ENCODE measurements at regions not wholly inside any gene's neighbourhood (a gene's known extent, or its start where the extent isn't known, plus 50 kb on each side); places are given as distances from the start of the nearest gene placed in this dataset.

DNA sequence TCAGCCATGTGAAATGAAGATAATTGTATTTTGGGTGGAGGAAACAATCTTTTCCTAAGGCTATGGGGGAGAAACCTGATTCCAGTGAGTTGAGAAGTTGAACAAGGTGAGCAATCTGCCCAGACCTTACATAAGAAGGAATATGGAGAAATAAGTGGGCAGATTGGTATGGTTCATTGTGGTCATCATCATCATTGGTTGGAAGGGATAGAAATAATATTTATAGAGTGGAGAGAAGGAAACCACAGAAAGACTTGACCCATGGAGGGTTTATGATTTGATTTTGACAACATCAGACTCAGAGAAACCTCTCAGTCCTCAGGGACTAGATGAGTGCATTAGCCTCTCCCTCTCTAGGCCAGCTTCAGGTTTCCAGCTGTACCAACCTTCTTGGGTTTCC, 177.9 kb upstream of the NEIL3 start:
- no peaks in the 10 kb centered on the region for H3K4me1 Mint-ChIP-seq (ENCODE audit: low read depth)
- no peak overlapping the region for H3K27ac Mint-ChIP-seq
- intact Hi-C loops (cut with micrococcal nuclease), result no loop called here
- CTCF ChIA-PET, result interaction anchor here (0.6 kb wide), 1 partner anchor 117 kb away, joined by 4 read pairs; no protein-coding TSS in a partner anchor
- peaks cover 4% of the 10 kb centered on the region for H3K27me3 Mint-ChIP-seq (ENCODE audit: low read depth)
- H3K4me3 Mint-ChIP-seq, result no peak overlapping the region
- peaks cover 15% of the 10 kb centered on the region for H3K9me3 Mint-ChIP-seq
- peaks cover 2% of the 10 kb centered on the region for H3K36me3 Mint-ChIP-seq (ENCODE audit: low read depth)
- DNase-seq, result no peak

DNA sequence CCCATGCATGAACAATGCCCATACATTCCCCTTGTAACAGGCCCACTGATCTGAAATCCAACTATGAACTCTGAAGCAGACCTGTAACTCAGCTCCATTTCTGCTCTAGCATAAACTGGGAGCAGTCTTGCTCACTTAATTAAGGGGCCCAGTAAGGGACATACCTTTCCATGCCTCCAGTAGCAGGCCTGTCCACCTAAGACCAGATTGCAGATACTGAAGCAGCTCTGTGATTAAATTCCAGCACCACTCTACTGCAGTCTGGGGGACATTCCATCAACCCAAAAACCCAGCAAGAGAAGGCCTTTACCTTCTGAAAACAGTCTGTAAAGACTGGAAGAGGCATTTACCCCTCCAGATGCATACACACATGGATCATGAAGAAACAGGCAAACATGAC, 162.0 kb upstream of the NEIL3 start:
- H3K27me3 Mint-ChIP-seq (ENCODE audit: low read depth), result peaks cover 1% of the 10 kb centered on the region
- H3K4me3 Mint-ChIP-seq, result no peak overlapping the region
- H3K9me3 Mint-ChIP-seq, result peaks cover 4% of the 10 kb centered on the region
- H3K4me1 Mint-ChIP-seq (ENCODE audit: low read depth), result no peaks in the 10 kb centered on the region
- intact Hi-C loops (cut with micrococcal nuclease), result no loop called here
- no peak for DNase-seq
- H3K36me3 Mint-ChIP-seq (ENCODE audit: low read depth), result no peaks in the 10 kb centered on the region
- CTCF ChIA-PET, result interaction anchor here (0.7 kb wide), 1 partner anchor 191 kb away, joined by 3 read pairs; no protein-coding TSS in a partner anchor
- H3K27ac Mint-ChIP-seq, result no peak overlapping the region

DNA sequence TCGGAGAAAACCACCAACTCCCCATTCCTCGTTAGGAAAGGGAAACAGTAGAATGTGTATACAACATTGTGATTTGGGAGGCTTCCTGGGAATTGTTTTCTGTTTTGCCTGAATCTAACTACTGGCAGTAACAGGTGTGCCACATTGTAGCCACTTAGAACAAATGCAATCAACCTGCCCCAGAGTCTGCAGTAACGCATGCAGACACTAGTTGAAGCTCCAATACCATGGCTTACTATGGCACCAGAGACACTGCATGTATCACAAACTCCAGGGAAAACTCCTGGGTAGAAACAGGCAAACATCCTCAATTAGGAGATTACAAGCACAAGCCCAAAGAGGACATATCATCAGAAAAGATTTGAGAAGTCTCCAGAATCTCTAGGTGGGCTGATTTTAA, 154.2 kb upstream of the NEIL3 start:
- no peaks in the 10 kb centered on the region for H3K9me3 Mint-ChIP-seq
- CTCF ChIA-PET, result no interaction called here
- H3K4me1 Mint-ChIP-seq (ENCODE audit: low read depth), result no peaks in the 10 kb centered on the region
- H3K27ac Mint-ChIP-seq, result no peak overlapping the region
- no peaks in the 10 kb centered on the region for H3K27me3 Mint-ChIP-seq (ENCODE audit: low read depth)
- no peaks in the 10 kb centered on the region for H3K36me3 Mint-ChIP-seq (ENCODE audit: low read depth)
- intact Hi-C loops (cut with micrococcal nuclease), result no loop called here
- H3K4me3 Mint-ChIP-seq, result no peak overlapping the region
- no peak for DNase-seq

DNA sequence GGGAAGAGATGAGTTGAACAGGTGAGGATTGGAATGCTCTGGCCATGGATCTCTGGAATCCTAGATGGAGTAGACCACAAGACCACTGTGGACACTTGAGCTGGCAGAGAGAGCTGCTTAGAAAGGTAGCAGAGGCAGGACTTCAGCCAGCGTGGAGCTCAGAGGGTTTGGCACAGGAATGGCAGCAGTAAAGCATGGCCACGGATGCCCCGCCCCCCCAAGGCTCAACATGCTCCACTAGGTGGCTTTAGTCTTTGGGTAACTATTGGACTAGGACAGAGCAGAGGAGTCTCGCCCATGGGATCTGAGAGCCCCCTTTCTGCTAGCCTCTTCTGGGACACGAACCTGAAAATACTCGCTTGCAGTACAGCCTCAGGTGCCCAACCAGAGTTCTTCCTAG, 150.1 kb upstream of the NEIL3 start:
- Mint-ChIP-seq H3K4me3 (no peak overlapping the region), H3K36me3 (ENCODE audit: low read depth) (no peaks in the 10 kb centered on the region), H3K27me3 (ENCODE audit: low read depth) (no peaks in the 10 kb centered on the region), H3K27ac (no peak overlapping the region), H3K9me3 (no peaks in the 10 kb centered on the region), H3K4me1 (ENCODE audit: low read depth) (no peaks in the 10 kb centered on the region)
- intact Hi-C loops (cut with micrococcal nuclease), result no loop called here
- CTCF ChIA-PET, result no interaction called here
- no peak for DNase-seq

DNA sequence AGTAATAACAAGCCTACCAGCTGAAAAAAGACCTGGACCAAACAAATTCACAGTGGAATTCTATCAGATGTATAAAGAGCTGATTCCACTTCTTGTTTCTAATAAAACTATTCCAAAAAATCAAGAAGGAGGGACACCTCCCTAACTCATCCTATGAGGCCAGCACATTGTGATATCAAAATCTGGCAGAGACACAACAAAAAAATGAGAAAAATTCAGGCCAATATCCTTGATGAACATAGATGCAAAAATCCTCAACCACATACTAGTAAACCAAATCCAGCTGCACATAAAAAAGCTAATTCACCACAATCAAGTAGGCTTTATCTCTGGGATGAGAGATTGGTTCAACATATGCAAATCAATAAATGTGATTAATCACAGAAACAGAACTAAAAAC, 147.9 kb upstream of the NEIL3 start:
- DNase-seq, result no peak
- Mint-ChIP-seq H3K27ac (no peak overlapping the region), H3K9me3 (no peaks in the 10 kb centered on the region), H3K36me3 (ENCODE audit: low read depth) (no peaks in the 10 kb centered on the region), H3K4me3 (no peak overlapping the region), H3K4me1 (ENCODE audit: low read depth) (no peaks in the 10 kb centered on the region), H3K27me3 (ENCODE audit: low read depth) (no peaks in the 10 kb centered on the region)
- CTCF ChIA-PET, result interaction anchor here (0.9 kb wide), 1 partner anchor 114 kb away, joined by 3 read pairs; no protein-coding TSS in a partner anchor
- intact Hi-C loops (cut with micrococcal nuclease), result no loop called here

DNA sequence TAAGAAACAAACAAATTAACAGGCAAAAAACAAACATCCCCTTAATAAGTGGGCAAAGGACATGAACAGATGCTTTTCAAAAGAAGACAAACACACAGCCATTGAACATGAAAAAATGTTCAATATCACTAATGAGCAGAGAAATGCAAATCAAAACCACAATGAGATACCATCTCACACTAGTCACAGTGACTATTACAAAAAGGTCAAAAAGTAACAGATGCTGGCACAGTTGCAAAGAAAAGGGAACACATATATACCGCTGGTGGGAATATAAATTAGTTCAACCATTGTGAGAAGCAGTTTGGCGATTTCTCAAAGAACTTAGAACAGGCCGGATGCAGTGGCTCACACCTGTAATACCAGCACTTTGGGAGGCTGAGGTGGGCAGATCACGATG, 146.1 kb upstream of the NEIL3 start:
- Mint-ChIP-seq H3K4me3 (no peak overlapping the region), H3K27me3 (ENCODE audit: low read depth) (no peaks in the 10 kb centered on the region), H3K9me3 (no peaks in the 10 kb centered on the region), H3K27ac (no peak overlapping the region), H3K36me3 (ENCODE audit: low read depth) (no peaks in the 10 kb centered on the region), H3K4me1 (ENCODE audit: low read depth) (no peaks in the 10 kb centered on the region)
- intact Hi-C loops (cut with micrococcal nuclease), result no loop called here
- no peak for DNase-seq
- CTCF ChIA-PET, result no interaction called here

DNA sequence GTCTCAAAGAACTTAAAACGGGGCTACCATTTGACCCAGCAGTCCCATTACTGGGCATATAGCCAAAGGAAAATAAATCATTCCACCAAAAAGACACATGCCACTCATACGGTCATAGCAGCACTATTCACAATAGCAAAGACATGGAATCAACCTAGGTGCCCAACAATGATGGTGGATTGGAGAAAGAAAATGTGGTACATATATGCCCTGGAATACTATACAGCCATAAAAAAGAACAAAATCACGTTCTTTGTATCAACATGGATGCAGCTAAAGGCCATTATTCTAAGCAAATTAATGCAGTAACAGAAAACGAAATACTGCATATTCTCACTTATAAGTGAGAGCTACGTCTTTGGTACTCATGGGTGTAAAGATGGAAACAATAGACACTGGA, 138.1 kb upstream of the NEIL3 start:
- CTCF ChIA-PET, result no interaction called here
- Mint-ChIP-seq H3K27me3 (ENCODE audit: low read depth) (no peaks in the 10 kb centered on the region), H3K4me1 (ENCODE audit: low read depth) (no peaks in the 10 kb centered on the region), H3K4me3 (no peak overlapping the region), H3K27ac (no peak overlapping the region), H3K9me3 (peaks cover 6% of the 10 kb centered on the region), H3K36me3 (ENCODE audit: low read depth) (no peaks in the 10 kb centered on the region)
- intact Hi-C loops (cut with micrococcal nuclease), result no loop called here
- no peak for DNase-seq

DNA sequence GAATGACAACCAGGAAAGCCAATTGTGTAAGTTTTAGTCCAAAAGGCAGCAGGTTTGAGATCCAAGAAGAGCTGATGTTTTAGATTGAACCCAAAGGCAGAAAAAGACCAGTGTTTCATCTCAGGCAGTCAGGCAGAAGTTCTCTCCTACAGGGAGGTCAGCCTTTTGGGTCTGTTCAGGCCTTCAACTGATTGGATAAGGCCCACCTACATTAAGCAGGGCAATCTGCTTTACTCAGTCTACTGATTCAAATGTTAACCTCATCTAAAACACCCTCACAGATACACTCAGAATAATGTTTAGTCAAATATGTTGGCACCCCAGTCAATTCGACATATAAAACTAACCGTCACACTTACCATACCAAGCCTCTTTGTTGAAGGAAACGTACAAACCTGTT, 134.2 kb upstream of the NEIL3 start:
- Mint-ChIP-seq H3K27me3 (ENCODE audit: low read depth) (no peaks in the 10 kb centered on the region), H3K9me3 (peaks cover 6% of the 10 kb centered on the region), H3K4me3 (no peak overlapping the region), H3K36me3 (ENCODE audit: low read depth) (no peaks in the 10 kb centered on the region), H3K4me1 (ENCODE audit: low read depth) (no peaks in the 10 kb centered on the region), H3K27ac (no peak overlapping the region)
- no peak for DNase-seq
- intact Hi-C loops (cut with micrococcal nuclease), result no loop called here
- CTCF ChIA-PET, result no interaction called here

DNA sequence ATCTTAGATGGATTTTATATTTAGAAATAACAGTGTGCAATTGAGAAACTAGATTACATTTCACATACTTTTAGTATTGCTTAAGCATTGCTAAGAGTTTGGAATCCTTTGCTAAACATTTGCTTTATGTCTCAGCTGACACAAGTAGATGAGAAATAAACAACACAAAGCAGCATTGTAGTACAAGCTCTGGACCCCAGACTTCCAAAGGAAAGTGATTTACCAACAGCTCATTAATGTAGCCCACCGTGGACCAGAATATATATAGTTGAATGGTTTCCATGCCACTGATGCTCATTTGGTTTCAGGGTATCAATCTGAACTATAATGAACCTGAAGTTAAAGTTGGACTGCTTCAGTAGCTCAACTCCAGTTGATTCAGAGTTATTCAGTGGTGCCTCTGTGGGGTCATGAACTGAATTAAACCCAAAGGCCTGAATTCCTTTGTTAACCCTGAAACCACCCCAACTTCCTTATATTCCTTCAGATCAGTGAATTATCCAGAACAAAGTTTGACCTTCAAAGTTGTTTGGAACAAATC, 132.1 kb upstream of the NEIL3 start:
- DNase-seq, result no peak
- Mint-ChIP-seq H3K27ac (no peak overlapping the region), H3K4me3 (no peak overlapping the region), H3K27me3 (ENCODE audit: low read depth) (no peaks in the 10 kb centered on the region), H3K9me3 (no peaks in the 10 kb centered on the region), H3K4me1 (ENCODE audit: low read depth) (no peaks in the 10 kb centered on the region), H3K36me3 (ENCODE audit: low read depth) (no peaks in the 10 kb centered on the region)
- intact Hi-C loops (cut with micrococcal nuclease), result no loop called here
- CTCF ChIA-PET, result no interaction called here

DNA sequence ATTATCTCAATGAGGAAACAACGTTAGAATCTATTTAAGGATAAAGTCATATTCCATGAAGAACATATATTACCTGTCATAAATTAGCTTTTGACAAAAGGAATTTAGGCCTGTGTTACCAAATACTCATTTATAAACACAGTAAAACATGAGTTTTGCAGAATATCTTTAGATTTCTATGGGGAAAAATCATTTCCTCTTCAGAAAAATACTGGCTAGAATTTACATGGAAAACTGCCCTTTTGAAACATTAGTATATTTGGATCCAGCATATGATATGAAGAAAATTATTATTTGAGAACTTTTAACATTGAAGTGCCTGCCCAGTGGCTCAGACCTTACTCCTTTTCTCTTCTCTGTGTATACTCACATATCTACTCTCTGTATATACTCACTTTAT, 131.4 kb upstream of the NEIL3 start:
- no peaks in the 10 kb centered on the region for H3K27me3 Mint-ChIP-seq (ENCODE audit: low read depth)
- H3K4me1 Mint-ChIP-seq (ENCODE audit: low read depth), result no peaks in the 10 kb centered on the region
- intact Hi-C loops (cut with micrococcal nuclease), result no loop called here
- H3K4me3 Mint-ChIP-seq, result no peak overlapping the region
- no peaks in the 10 kb centered on the region for H3K36me3 Mint-ChIP-seq (ENCODE audit: low read depth)
- CTCF ChIA-PET, result no interaction called here
- H3K27ac Mint-ChIP-seq, result no peak overlapping the region
- no peak for DNase-seq
- no peaks in the 10 kb centered on the region for H3K9me3 Mint-ChIP-seq

DNA sequence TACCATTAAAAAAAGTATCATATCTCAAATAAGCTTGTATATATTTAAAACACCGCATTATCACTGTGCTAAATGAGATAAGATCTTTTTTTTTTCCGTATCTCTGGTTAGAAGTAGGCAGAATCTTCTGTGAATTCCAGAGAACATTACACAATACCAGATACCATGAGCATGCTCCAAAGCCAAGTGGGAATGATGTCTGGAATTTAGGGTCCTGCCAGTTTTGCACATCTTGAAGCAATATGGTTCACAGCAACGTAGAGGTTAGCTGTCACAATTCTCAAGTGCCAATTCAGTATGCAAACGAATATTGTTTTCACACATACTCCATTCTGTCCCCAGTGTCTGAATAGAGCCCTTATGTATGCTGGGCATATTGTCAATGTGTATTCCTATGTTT, 127.5 kb upstream of the NEIL3 start:
- no peak overlapping the region for H3K4me3 Mint-ChIP-seq
- no peaks in the 10 kb centered on the region for H3K4me1 Mint-ChIP-seq (ENCODE audit: low read depth)
- no peaks in the 10 kb centered on the region for H3K27me3 Mint-ChIP-seq (ENCODE audit: low read depth)
- H3K27ac Mint-ChIP-seq, result no peak overlapping the region
- no peaks in the 10 kb centered on the region for H3K36me3 Mint-ChIP-seq (ENCODE audit: low read depth)
- no peak for DNase-seq
- intact Hi-C loops (cut with micrococcal nuclease), result no loop called here
- H3K9me3 Mint-ChIP-seq, result no peaks in the 10 kb centered on the region
- CTCF ChIA-PET, result no interaction called here

DNA sequence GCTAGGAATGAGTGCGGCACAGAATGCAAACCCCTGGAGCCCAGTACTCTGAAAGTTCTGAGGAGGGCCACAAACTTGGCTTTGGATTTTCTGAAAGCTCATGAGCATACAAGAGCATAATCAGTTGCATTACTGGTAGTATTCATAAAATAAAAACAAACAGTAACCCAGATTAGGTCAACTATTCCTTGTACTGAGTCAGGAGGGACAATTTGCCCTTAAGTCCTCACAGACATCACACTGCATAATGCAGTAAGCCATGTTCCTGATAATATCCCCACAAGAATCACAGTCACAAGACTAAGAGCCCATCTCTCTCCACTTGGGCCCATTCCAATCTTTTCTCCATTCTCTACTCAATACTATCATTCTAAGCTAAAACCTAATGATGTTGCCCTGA, 126.9 kb upstream of the NEIL3 start:
- Mint-ChIP-seq H3K4me3 (no peak overlapping the region), H3K27me3 (ENCODE audit: low read depth) (no peaks in the 10 kb centered on the region), H3K27ac (no peak overlapping the region), H3K9me3 (no peaks in the 10 kb centered on the region), H3K36me3 (ENCODE audit: low read depth) (no peaks in the 10 kb centered on the region), H3K4me1 (ENCODE audit: low read depth) (no peaks in the 10 kb centered on the region)
- CTCF ChIA-PET, result interaction anchor here (1.0 kb wide), 1 partner anchor 9 kb away, joined by 4 read pairs; no protein-coding TSS in a partner anchor
- DNase-seq, result no peak
- intact Hi-C loops (cut with micrococcal nuclease), result no loop called here

DNA sequence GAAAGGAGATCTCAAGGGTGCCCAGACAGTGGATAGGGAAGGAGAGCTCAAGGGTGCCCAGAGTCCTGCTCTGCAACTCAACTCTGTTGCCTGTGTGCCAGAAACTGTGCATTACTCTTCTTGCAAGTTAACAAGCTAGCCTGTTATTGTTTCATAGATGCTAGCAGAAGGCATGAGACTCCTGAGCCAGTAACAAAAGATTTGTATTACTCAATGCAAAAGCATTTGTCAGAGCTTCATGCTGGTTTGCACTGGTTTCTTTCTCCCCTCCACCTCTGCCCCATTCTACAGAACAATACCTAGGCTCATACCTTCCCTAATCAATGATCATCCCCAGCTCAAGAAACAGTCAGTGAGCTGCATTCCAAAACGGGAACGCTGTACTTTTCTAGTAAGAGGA, 124.5 kb upstream of the NEIL3 start:
- no peak for DNase-seq
- Mint-ChIP-seq H3K4me1 (ENCODE audit: low read depth) (no peaks in the 10 kb centered on the region), H3K9me3 (no peaks in the 10 kb centered on the region), H3K27me3 (ENCODE audit: low read depth) (no peaks in the 10 kb centered on the region), H3K36me3 (ENCODE audit: low read depth) (no peaks in the 10 kb centered on the region), H3K4me3 (no peak overlapping the region), H3K27ac (no peak overlapping the region)
- CTCF ChIA-PET, result interaction anchor here (0.6 kb wide), 1 partner anchor 135 kb away, joined by 4 read pairs; no protein-coding TSS in a partner anchor
- intact Hi-C loops (cut with micrococcal nuclease), result no loop called here

DNA sequence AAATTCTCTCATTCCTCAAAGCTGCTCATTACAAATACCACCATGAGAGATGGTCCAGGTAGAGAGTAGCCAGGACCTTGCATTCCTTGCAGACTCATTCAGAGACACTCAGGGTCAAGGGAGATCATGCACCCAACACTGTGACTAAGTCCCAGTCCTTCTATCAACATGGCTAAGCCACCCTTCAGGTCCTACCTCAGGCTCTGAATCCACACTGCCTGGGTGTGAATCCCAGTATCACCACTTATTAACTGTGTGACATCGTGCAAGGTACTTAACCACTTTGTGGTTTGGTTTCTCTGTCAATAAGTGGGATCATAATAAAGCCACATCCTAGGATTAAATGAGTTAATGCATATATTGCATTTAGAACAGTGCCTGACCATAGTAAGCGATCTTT, 124.1 kb upstream of the NEIL3 start:
- CTCF ChIA-PET, result interaction anchor here (0.6 kb wide), 1 partner anchor 136 kb away, joined by 4 read pairs; no protein-coding TSS in a partner anchor
- no peak overlapping the region for H3K27ac Mint-ChIP-seq
- no peak overlapping the region for H3K4me3 Mint-ChIP-seq
- H3K27me3 Mint-ChIP-seq (ENCODE audit: low read depth), result no peaks in the 10 kb centered on the region
- no peaks in the 10 kb centered on the region for H3K4me1 Mint-ChIP-seq (ENCODE audit: low read depth)
- intact Hi-C loops (cut with micrococcal nuclease), result no loop called here
- DNase-seq, result no peak
- no peaks in the 10 kb centered on the region for H3K36me3 Mint-ChIP-seq (ENCODE audit: low read depth)
- no peaks in the 10 kb centered on the region for H3K9me3 Mint-ChIP-seq
